Prostate gland (tissue), 2 donors: ENCODE measurements at regions not wholly inside any gene's neighbourhood (a gene's known extent, or its start where the extent isn't known, plus 50 kb on each side); places are given as distances from the start of the nearest gene placed in this dataset.

ENCODE experiments used
- CTCF ChIP-seq, 4 experiments: fragments of 200-600 bp in 2 of 4; fragments of 450-650 bp in 2 of 4; sonication (generic) in 2 of 4; IDR thresholded peaks; 1 replicate in 3 of 4; 2 replicates in 1 of 4; pipeline ENCODE4 v1.5.1; 2016 to 2019; ENCODE audit warnings: antibody characterized with exemption in 4 of 4, mild to moderate bottlenecking in 2 of 4, moderate library complexity in 2 of 4
- POLR2AphosphoS5 ChIP-seq: sonication (generic); formaldehyde crosslinking; IDR thresholded peaks from one replicate; pipeline ENCODE4 v1.6.1; 2017; ENCODE audit warnings: antibody characterized with exemption

- TF ChIP-seq CTCF (IDR thresholded peaks at IDR 0.05) (no peak), POLR2AphosphoS5 (no peak)
These were observed 130.2 kb downstream of the OSR1 start for GRCh38 chr2:19228181-19228593.
